ENCODE measurements at regions not wholly inside any gene's neighbourhood (a gene's known extent, or its start where the extent isn't known, plus 50 kb on each side); places are given as distances from the start of the nearest gene placed in this dataset.

DNA sequence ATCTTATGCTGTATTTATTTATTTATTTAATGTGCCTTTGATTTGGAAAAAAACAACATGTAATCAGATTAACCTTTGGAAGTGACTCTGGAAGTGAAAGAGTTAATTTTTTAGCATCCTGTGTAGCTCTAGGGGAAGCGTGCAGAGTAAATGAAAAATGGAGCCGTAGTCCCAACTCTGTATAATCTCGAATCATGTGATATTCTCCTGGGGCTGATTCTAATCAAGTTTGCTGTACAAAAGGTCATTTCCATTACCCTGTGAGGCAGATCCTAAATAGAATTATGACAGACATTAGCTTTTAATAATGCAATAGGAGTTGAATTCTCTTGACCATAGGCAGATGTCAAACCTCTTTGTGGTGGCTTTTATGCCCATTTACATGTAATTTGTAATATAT, 238.6 kb upstream of the CSNK1A1L start:
- POLR2A ChIA-PET, result no interaction called here
- DNase-seq, result no peak
- no peaks in the 10 kb centered on the region for H3K27me3 Mint-ChIP-seq
- H3K9me3 Mint-ChIP-seq, result no peaks in the 10 kb centered on the region
- H3K4me3 Mint-ChIP-seq, result no peak overlapping the region
- CTCF ChIA-PET, result no interaction called here
- no peaks in the 10 kb centered on the region for H3K4me1 Mint-ChIP-seq (ENCODE audit: low read depth)
- no peak overlapping the region for H3K27ac Mint-ChIP-seq
- intact Hi-C loops (cut with micrococcal nuclease), result no loop called here
- no peaks in the 10 kb centered on the region for H3K36me3 Mint-ChIP-seq

DNA sequence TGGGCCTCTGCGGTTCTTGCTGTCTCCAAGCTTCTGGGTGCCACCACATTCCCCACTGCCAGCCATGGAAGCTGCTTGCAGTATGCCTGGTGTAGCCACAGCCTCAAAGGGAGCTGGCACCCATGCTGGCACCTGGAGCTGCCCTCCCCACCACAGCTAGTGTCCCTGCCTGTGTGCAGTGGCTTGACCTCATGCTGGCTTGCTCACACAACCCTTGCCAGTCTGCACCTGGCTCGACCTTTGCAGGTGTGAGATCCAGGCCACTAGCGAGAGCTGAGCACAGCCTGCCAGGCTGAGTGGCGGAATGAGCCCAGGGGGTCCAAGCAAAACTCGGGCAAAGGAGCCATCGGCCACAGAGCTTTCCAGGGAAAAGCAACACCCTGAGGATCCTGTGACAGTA, 236.7 kb upstream of the CSNK1A1L start:
- H3K27ac Mint-ChIP-seq, result no peak overlapping the region
- CTCF ChIA-PET, result no interaction called here

DNA sequence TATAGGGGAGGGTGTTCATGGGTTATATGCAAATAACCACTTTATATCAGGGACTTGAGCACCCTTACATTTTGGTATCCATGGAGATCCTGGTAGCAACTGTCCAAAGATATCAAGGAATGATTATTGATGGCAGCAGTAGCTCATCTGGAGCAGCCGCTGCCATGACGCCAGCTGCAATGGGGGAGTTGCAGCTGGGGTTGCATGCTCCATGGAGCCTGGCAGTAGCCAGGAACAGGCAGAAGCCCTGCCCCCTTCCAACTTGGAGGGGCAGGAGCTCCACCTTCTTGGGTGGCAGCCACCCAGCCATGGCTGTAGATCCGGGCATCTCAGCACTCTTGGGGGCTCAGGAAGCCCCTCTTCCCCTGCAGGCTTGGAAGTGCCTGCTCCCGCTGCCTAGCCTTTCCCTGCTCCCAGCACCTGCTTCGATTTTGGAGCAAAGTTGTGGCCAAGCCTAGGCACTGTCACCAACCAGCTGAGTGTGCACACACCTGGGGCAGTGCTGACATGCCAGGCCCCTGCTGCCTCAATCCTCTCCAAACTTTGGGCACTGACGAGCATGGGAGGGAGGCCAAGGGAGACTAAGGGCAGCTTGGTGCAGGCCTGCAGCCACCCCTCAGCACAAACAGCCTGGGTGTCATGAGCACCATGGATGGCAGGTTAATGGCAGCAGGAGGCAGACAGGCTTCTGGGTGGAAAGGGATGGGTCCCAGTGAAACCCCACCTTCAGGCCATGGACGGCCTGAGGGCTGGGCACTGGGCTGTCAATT, 235.6 kb upstream of the CSNK1A1L start:
- CTCF ChIA-PET, result no interaction called here
- intact Hi-C loops (cut with micrococcal nuclease), result no loop called here
- Mint-ChIP-seq H3K4me3 (no peak overlapping the region), H3K4me1 (ENCODE audit: low read depth) (no peaks in the 10 kb centered on the region), H3K9me3 (no peaks in the 10 kb centered on the region), H3K27me3 (no peaks in the 10 kb centered on the region), H3K36me3 (no peaks in the 10 kb centered on the region), H3K27ac (no peak overlapping the region)
- POLR2A ChIA-PET, result no interaction called here
- no peak for DNase-seq

More for the DNA sequence above, 236.7 kb upstream of the CSNK1A1L start:
- DNase-seq, result no peak
- POLR2A ChIA-PET, result no interaction called here
- intact Hi-C loops (cut with micrococcal nuclease), result no loop called here
- H3K4me1 Mint-ChIP-seq (ENCODE audit: low read depth), result no peaks in the 10 kb centered on the region
- no peaks in the 10 kb centered on the region for H3K27me3 Mint-ChIP-seq
- no peaks in the 10 kb centered on the region for H3K9me3 Mint-ChIP-seq
- no peaks in the 10 kb centered on the region for H3K36me3 Mint-ChIP-seq
- no peak overlapping the region for H3K4me3 Mint-ChIP-seq

DNA sequence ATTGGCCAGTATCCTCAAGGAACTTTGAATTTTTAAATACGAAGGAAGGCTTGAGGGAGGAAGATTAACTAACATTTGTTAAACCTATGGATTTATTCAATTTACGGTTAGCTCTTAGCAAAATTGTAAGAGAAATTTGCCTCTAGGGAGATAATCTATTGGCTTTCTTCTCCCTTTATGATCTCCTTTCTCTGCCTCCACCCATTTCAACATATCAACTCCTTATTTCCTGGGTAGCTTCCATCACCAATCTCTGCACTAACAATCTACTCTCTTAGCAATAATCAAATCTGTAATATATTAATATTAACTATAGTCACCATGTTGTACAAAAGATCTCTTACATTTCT, 233.9 kb upstream of the CSNK1A1L start:
- no peaks in the 10 kb centered on the region for H3K27me3 Mint-ChIP-seq
- CTCF ChIA-PET, result no interaction called here
- intact Hi-C loops (cut with micrococcal nuclease), result no loop called here
- no peaks in the 10 kb centered on the region for H3K9me3 Mint-ChIP-seq
- no peak overlapping the region for H3K27ac Mint-ChIP-seq
- no peaks in the 10 kb centered on the region for H3K4me1 Mint-ChIP-seq (ENCODE audit: low read depth)
- DNase-seq, result no peak
- POLR2A ChIA-PET, result no interaction called here
- no peaks in the 10 kb centered on the region for H3K36me3 Mint-ChIP-seq
- H3K4me3 Mint-ChIP-seq, result no peak overlapping the region

DNA sequence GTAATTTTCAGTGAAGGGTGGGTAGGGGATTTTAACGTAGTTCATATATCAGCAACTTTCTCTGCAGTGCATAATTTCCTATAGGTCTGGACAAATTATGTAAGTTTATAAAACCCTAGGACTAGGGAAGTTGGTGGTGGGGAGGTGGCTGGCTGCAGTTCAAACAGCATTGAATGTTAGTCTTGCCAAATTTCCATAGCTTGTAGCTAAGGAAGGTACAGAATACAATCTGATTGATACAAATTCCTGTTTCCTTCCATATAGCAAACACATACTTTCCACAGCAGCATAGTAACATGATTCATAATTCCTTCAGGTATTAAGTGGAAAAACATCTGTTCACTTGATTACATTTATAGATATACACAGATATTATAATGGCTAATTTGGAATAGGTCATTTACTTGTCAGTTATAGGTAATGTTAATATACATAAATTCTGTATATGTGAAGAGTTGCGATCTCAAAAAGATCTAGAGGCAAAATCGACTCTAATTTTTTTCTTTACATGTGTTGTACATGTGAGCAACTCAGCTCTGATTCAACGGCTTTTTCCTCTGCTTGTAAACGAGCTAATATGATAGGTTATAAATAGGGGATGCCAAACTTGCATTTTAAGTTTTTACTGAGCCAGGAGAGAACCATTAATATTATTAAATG, 233.4 kb upstream of the CSNK1A1L start:
- H3K36me3 Mint-ChIP-seq, result no peaks in the 10 kb centered on the region
- POLR2A ChIA-PET, result no interaction called here
- intact Hi-C loops (cut with micrococcal nuclease), result no loop called here

DNA sequence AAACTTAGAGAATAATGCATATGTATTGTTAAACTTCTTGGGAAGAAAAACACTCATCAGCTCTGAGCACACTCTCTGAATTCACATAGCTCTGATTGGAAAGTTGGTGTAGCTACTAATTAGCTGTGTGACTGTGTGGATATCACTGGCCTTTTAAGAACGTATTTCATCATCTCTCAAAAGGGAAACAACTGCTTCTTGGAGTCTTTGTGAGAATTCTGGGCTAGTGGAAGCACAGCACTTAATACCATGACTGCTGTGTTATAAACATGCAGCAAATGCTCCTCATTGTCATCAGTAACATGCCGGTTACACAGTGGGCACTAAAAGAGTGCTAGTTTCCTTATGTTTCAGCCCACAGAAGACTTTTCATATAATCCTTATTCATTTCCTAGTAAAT, 220.9 kb upstream of the CSNK1A1L start:
- H3K4me1 Mint-ChIP-seq (ENCODE audit: low read depth), result no peaks in the 10 kb centered on the region
- H3K27ac Mint-ChIP-seq, result no peak overlapping the region
- H3K9me3 Mint-ChIP-seq, result peaks cover 5% of the 10 kb centered on the region
- ChIA-PET POLR2A (no interaction called here), CTCF (no interaction called here)
- intact Hi-C loops (cut with micrococcal nuclease), result no loop called here
- H3K4me3 Mint-ChIP-seq, result no peak overlapping the region
- H3K27me3 Mint-ChIP-seq, result no peaks in the 10 kb centered on the region
- DNase-seq, result no peak
- H3K36me3 Mint-ChIP-seq, result no peaks in the 10 kb centered on the region

More for the DNA sequence above, 233.4 kb upstream of the CSNK1A1L start:
- Mint-ChIP-seq H3K9me3 (no peaks in the 10 kb centered on the region), H3K27ac (no peak overlapping the region), H3K4me3 (no peak overlapping the region), H3K4me1 (ENCODE audit: low read depth) (no peaks in the 10 kb centered on the region), H3K27me3 (no peaks in the 10 kb centered on the region)
- DNase-seq, result no peak
- CTCF ChIA-PET, result no interaction called here

DNA sequence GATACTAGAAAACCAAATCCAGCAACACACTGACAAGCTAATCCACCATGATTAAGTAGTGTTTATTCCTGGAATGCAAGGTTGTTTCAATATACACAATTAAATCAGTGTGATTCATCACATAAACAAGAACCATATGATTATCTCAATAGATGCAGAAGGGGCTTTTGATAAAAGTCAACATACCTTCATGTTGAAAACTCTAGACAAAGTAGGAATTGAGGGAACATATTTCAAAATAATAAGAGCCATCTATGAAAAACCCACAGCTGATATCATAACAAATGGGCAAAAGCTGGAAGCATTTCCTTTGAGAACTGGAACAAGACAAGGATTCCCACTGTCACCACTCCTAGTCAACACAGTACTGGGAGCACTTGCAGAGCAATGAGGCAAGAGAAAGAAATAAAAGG, 213.6 kb upstream of the CSNK1A1L start:
- POLR2A ChIA-PET, result no interaction called here
- H3K4me1 Mint-ChIP-seq (ENCODE audit: low read depth), result no peaks in the 10 kb centered on the region
- CTCF ChIA-PET, result no interaction called here
- intact Hi-C loops (cut with micrococcal nuclease), result no loop called here
- no peak for DNase-seq
- peaks cover 6% of the 10 kb centered on the region for H3K9me3 Mint-ChIP-seq
- no peaks in the 10 kb centered on the region for H3K36me3 Mint-ChIP-seq
- H3K27me3 Mint-ChIP-seq, result no peaks in the 10 kb centered on the region
- no peak overlapping the region for H3K4me3 Mint-ChIP-seq
- no peak overlapping the region for H3K27ac Mint-ChIP-seq

DNA sequence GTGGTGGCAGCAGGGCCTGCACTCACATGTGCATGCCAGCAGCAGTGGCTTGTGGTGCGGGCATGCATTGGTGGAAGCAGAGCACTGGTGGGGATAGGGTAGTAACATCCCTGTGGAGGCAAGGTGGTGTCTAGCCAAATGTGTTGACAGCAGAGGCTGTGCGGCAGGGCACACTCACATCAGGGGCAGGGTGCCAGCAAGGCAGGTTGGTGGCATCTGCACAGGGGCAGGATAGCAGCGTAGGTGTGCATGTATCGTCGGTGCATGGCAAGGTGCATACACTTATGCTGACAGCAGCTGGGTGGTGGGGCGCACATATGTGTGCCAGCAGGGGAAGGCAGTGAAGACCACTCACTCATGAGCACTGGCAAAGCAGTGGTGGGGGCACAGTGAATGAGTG, 211.5 kb upstream of the CSNK1A1L start:
- intact Hi-C loops (cut with micrococcal nuclease), result no loop called here
- H3K9me3 Mint-ChIP-seq, result peaks cover 6% of the 10 kb centered on the region
- H3K4me3 Mint-ChIP-seq, result no peak overlapping the region
- H3K27ac Mint-ChIP-seq, result no peak overlapping the region
- ChIA-PET CTCF (no interaction called here), POLR2A (no interaction called here)
- H3K4me1 Mint-ChIP-seq (ENCODE audit: low read depth), result no peaks in the 10 kb centered on the region
- DNase-seq, result no peak
- H3K27me3 Mint-ChIP-seq, result no peaks in the 10 kb centered on the region
- H3K36me3 Mint-ChIP-seq, result no peaks in the 10 kb centered on the region

DNA sequence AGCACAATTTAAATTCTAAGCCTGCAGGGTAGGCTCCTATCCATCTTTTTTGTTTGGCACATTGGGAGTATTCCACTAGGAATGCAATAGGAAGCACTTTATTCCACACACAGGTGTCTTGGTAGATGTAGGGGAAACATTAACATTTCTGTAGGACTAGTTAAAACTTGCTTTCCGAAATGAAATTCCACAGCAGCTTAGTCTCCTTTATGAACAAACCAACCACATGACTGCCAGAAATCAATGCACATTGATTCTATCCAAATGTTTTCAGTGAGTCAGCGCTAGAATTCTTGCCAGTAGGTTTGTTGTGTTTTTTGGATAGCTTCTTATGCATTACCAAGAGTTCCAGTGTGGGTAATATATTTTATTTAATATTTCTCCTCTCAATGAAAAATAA, 207.9 kb upstream of the CSNK1A1L start:
- POLR2A ChIA-PET, result no interaction called here
- Mint-ChIP-seq H3K4me1 (ENCODE audit: low read depth) (no peaks in the 10 kb centered on the region), H3K4me3 (no peak overlapping the region), H3K27ac (no peak overlapping the region), H3K27me3 (no peaks in the 10 kb centered on the region), H3K9me3 (peaks cover 2% of the 10 kb centered on the region), H3K36me3 (no peaks in the 10 kb centered on the region)
- no peak for DNase-seq
- CTCF ChIA-PET, result no interaction called here
- intact Hi-C loops (cut with micrococcal nuclease), result no loop called here

DNA sequence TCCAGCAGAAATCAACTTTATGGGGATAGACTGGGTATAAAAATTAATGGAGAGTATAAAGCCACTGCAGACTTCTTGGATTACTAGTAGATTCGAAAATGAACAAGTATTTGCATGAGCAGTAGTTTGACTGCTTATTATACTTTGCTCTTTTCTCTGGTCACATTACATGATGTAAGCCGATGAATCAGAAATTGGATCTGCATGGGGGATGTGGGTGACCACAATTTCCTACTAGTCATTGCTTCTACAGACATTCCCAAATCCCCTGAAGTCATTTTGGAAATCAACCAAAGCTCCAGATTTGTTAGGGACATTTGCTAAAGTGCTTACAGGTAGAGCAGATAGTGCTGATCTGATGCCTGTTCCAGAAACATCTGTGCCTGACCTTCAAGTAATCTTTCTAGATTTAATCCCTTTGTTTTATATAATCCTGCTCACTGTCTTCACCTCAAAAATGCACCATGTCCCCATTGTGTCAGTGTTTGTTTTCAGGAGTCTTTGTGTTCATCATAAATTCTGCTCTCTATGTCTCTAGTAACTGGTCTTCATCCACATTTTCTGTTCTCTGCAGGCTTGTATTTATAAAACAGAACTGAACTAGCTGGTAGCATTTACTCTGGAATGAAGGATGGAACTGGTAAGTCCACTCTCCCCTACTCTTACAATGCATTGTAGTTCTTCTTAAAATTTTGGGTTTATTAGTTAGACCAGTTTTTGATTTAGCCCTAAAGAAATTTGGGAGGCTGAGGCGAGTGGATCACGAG, 201.5 kb upstream of the CSNK1A1L start:
- H3K4me3 Mint-ChIP-seq, result no peak overlapping the region
- H3K9me3 Mint-ChIP-seq, result no peaks in the 10 kb centered on the region
- intact Hi-C loops (cut with micrococcal nuclease), result no loop called here
- ChIA-PET POLR2A (no interaction called here), CTCF (no interaction called here)
- no peak for DNase-seq
- H3K36me3 Mint-ChIP-seq, result no peaks in the 10 kb centered on the region
- no peak overlapping the region for H3K27ac Mint-ChIP-seq
- no peaks in the 10 kb centered on the region for H3K27me3 Mint-ChIP-seq
- no peaks in the 10 kb centered on the region for H3K4me1 Mint-ChIP-seq (ENCODE audit: low read depth)

DNA sequence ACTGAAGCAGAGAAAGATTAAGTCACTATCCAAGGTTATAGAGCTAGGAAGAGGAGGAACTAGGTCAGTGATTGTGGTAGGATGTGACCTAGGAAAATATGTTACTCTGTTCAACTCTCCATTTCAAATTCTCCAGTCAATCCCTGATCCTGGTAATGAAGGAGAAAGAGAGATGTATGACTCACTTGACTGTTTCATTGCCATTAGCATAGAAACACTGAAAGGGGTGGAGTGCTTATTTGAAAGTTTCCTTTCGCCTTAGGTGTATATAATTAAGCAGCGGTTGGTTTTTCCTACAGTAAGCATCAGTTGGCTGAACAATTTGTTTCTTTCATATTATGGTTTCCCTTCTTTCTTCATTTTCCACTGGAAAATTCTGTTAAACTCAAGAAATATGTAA, 198.1 kb upstream of the CSNK1A1L start:
- no peaks in the 10 kb centered on the region for H3K4me1 Mint-ChIP-seq (ENCODE audit: low read depth)
- H3K4me3 Mint-ChIP-seq, result no peak overlapping the region
- H3K27ac Mint-ChIP-seq, result no peak overlapping the region
- intact Hi-C loops (cut with micrococcal nuclease), result no loop called here
- DNase-seq, result no peak
- ChIA-PET CTCF (no interaction called here), POLR2A (no interaction called here)
- H3K36me3 Mint-ChIP-seq, result no peaks in the 10 kb centered on the region
- no peaks in the 10 kb centered on the region for H3K9me3 Mint-ChIP-seq
- no peaks in the 10 kb centered on the region for H3K27me3 Mint-ChIP-seq

DNA sequence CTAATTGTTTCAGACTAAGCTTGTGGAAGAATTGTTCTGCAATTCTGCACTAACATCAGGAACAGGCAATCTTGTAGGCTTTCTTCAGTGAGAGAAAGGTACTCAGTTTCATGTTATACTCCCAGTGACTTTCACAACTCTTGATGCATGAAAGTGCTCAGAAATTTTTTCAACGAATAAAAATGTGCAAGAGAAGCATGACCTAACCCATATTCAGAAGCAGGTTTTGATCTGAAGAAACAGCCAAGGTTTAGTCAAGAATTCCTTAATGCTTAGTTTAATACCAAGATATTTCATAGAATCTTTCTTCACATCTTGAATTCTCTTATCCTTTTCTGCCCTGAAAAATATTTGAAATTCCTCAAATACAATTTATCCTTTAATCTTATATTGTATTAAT, 197.2 kb upstream of the CSNK1A1L start:
- POLR2A ChIA-PET, result no interaction called here
- CTCF ChIA-PET, result no interaction called here
- Mint-ChIP-seq H3K27me3 (no peaks in the 10 kb centered on the region), H3K27ac (no peak overlapping the region), H3K36me3 (no peaks in the 10 kb centered on the region), H3K4me1 (ENCODE audit: low read depth) (no peaks in the 10 kb centered on the region), H3K9me3 (no peaks in the 10 kb centered on the region), H3K4me3 (no peak overlapping the region)
- DNase-seq, result no peak
- intact Hi-C loops (cut with micrococcal nuclease), result no loop called here

DNA sequence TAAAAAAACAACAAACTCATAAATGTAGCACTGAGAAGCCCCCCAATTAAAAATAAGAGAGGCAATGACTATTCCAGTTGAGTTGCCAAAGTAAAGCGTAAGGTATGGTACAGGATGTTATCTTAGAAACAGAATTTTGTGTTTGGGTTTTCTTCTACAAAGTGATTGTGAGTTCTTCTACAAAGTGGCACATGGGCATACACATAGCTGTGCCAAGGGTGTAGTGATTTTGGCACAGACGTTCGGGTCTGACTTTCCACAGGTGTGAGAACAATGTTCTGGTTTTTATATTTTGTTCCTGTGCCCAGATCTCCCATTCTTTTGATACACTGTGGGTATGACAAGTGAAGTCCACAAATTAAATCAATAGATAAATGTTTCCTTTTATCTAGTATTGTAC, 190.1 kb upstream of the CSNK1A1L start:
- no peaks in the 10 kb centered on the region for H3K27me3 Mint-ChIP-seq
- H3K9me3 Mint-ChIP-seq, result no peaks in the 10 kb centered on the region
- no peak overlapping the region for H3K27ac Mint-ChIP-seq
- POLR2A ChIA-PET, result no interaction called here
- no peaks in the 10 kb centered on the region for H3K36me3 Mint-ChIP-seq
- DNase-seq, result no peak
- CTCF ChIA-PET, result no interaction called here
- no peaks in the 10 kb centered on the region for H3K4me1 Mint-ChIP-seq (ENCODE audit: low read depth)
- H3K4me3 Mint-ChIP-seq, result no peak overlapping the region
- intact Hi-C loops (cut with micrococcal nuclease), result no loop called here

Measured in activated CD4-positive, alpha-beta memory T cell treated with anti-CD3 and anti-CD28 coated beads for 36 hours (primary cell).